CD14-positive monocyte (primary cell): ENCODE measurements at regions not wholly inside any gene's neighbourhood (a gene's known extent, or its start where the extent isn't known, plus 50 kb on each side); places are given as distances from the start of the nearest gene placed in this dataset.

Experiments used
- DNase-seq, 3 donors: peaks; one replicate each; pipeline ENCODE4 v3.0.0-alpha.2; 2011 to 2022
- H2AFZ ChIP-seq: 2 replicates; pipeline ENCODE4 v1.6.0; 2012; ENCODE audit warnings: mild to moderate bottlenecking, low read depth, low read length, inconsistent platforms; ENCODE audit not compliant: insufficient read depth, poor library complexity, severe bottlenecking
- H3K27ac ChIP-seq, 2 donors: 1 replicate in 1 of 2; 2 replicates in 1 of 2; pipeline ENCODE4 v1.5.1; 2012 to 2013; ENCODE audit warnings: low read length in 2 of 2, control low read depth in 1 of 2, inconsistent platforms in 1 of 2, low read depth in 1 of 2, mild to moderate bottlenecking in 1 of 2
- H3K27me3 ChIP-seq, 2 donors: one replicate each; pipeline versions ENCODE4 v1.6.0 to v1.6.1; 2011 to 2013; ENCODE audit warnings: low read length in 2 of 2; ENCODE audit not compliant: control insufficient read depth in 2 of 2, insufficient read depth in 2 of 2
- H3K36me3 ChIP-seq, 2 donors: replicated peaks in 1 of 2; 1 replicate in 1 of 2; 2 replicates in 1 of 2; pipeline versions ENCODE4 v1.5.1 to v1.6.1; 2012 to 2013; ENCODE audit warnings: low read length in 2 of 2, control low read depth in 1 of 2, inconsistent platforms in 1 of 2, mild to moderate bottlenecking in 1 of 2; ENCODE audit not compliant: insufficient read depth in 2 of 2, control insufficient read depth in 1 of 2
- H3K4me1 ChIP-seq, 2 donors: 1 replicate in 1 of 2; 2 replicates in 1 of 2; pipeline versions ENCODE4 v1.5.1 to v1.6.1; 2012 to 2013; ENCODE audit warnings: low read length in 2 of 2, control low read depth in 1 of 2, inconsistent platforms in 1 of 2, mild to moderate bottlenecking in 1 of 2, moderate library complexity in 1 of 2; ENCODE audit not compliant: insufficient read depth in 2 of 2, control insufficient read depth in 1 of 2
- H3K4me2 ChIP-seq: replicated peaks from 2 replicates; pipeline ENCODE3; 2012; ENCODE audit warnings: low read length, moderate library complexity, mild to moderate bottlenecking; ENCODE audit not compliant: poor library complexity, severe bottlenecking; ENCODE audit errors: extremely low read depth
- H3K4me3 ChIP-seq, 3 experiments: fragments of 200-600 bp in 1 of 3; sonication (generic) in 1 of 3; replicated peaks in 1 of 3; 1 replicate in 2 of 3; 2 replicates in 1 of 3; pipeline ENCODE4 v1.5.1; 2011 to 2013; ENCODE audit warnings: low read length in 3 of 3, mild to moderate bottlenecking in 3 of 3, control low read depth in 2 of 3, low read depth in 2 of 3, inconsistent platforms in 1 of 3, moderate library complexity in 1 of 3
- H3K79me2 ChIP-seq: 2 replicates; pipeline ENCODE4 v1.6.0; 2012; ENCODE audit warnings: mild to moderate bottlenecking, control low read depth, inconsistent platforms, low read length, moderate library complexity; ENCODE audit not compliant: insufficient read depth
- H3K9ac ChIP-seq: 2 replicates; pipeline ENCODE4 v1.6.0; 2017; ENCODE audit warnings: low read length, mild to moderate bottlenecking; ENCODE audit not compliant: insufficient read depth, poor library complexity, severe bottlenecking
- H3K9me3 ChIP-seq, 2 donors: replicated peaks in 1 of 2; 1 replicate in 1 of 2; 2 replicates in 1 of 2; pipeline versions ENCODE4 v1.5.1 to v1.6.1; 2012 to 2013; ENCODE audit warnings: low read length in 2 of 2, control low read depth in 1 of 2; ENCODE audit not compliant: control insufficient read depth in 1 of 2, insufficient read depth in 1 of 2
- H4K20me1 ChIP-seq: 2 replicates; pipeline ENCODE4 v1.6.0; 2012; ENCODE audit warnings: mild to moderate bottlenecking, low read length, control low read depth, moderate library complexity; ENCODE audit not compliant: insufficient read depth
- H3K27ac Mint-ChIP-seq, 7 donors: one replicate each; pipeline ENCODE4 v1.8.0; 2020; ENCODE audit warnings: mild to moderate bottlenecking in 7 of 7, mixed read lengths in 7 of 7, moderate library complexity in 6 of 7, inconsistent platforms in 2 of 7
- H3K27me3 Mint-ChIP-seq, 3 donors: one replicate each; pipeline ENCODE4 v1.8.0; 2021 to 2022; ENCODE audit warnings: low read depth in 3 of 3, mild to moderate bottlenecking in 3 of 3, mixed read lengths in 3 of 3, moderate library complexity in 3 of 3, inconsistent platforms in 1 of 3
- H3K36me3 Mint-ChIP-seq, 2 donors: one replicate each; pipeline ENCODE4 v1.8.0; 2020; ENCODE audit warnings: mixed read lengths in 2 of 2, inconsistent platforms in 1 of 2, mild to moderate bottlenecking in 1 of 2
- H3K4me1 Mint-ChIP-seq: one replicate; pipeline ENCODE4 v1.8.0; 2020; ENCODE audit warnings: mild to moderate bottlenecking, mixed read lengths
- H3K4me3 Mint-ChIP-seq, 2 donors: one replicate each; pipeline ENCODE4 v1.8.0; 2020; ENCODE audit warnings: mild to moderate bottlenecking in 2 of 2, mixed read lengths in 2 of 2, moderate library complexity in 1 of 2
- H3K9me3 Mint-ChIP-seq, 7 donors: one replicate each; pipeline ENCODE4 v1.8.0; 2020 to 2022; ENCODE audit warnings: mixed read lengths in 7 of 7, mild to moderate bottlenecking in 6 of 7, moderate library complexity in 6 of 7, inconsistent platforms in 2 of 7
- WGBS: methylation state at CpG from one replicate; pipeline ENCODE4 v1.1.5; 2013; ENCODE audit warnings: missing lambda C conversion rate; ENCODE audit not compliant: insufficient coverage; 5-methylcytosine and 5-hydroxymethylcytosine counted together
- intact Hi-C, 2 donors: fragments of 100-400 bp; cut with micrococcal nuclease; formaldehyde crosslinking; loops; one replicate each; pipeline versions ENCODE4 v1.15.0 to v1.15.1; 2023
- TF ChIP-seq, protein P1 (sequence below): fragments of 200-600 bp; IDR thresholded peaks from one replicate; pipeline ENCODE4 v1.8.0; 2022; ENCODE audit warnings: antibody characterized with exemption, mild to moderate bottlenecking

DNA sequence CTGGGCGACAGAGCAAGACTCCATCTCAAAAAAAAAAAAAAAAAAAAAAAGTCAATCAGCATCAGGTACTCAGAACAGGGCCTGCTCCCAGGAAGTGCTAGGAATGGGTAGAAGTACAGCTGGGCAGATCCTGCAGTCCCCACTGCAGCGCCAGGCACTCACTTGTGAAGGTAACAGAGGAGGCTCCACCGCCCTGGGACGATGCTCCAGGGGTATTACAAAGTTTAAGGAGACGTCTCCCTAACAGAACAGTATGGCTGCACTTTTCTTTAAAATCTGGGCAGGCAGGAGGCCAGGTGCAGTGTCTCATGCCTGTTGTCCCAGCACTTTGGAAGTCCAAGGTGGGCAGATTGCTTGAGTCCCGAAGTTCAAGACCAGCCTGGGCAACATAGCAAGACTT, 1449.0 kb downstream of the BRD1 start:
- Mint-ChIP-seq H3K36me3 (no peaks in the 10 kb centered on the region), H3K27ac (no peak overlapping the region), H3K4me3 (no peak overlapping the region), H3K27me3 (peaks cover 2 to 9% (median 5%) of the 10 kb centered on the region in 3 donors), H3K9me3 (peaks cover 2 to 12% (median 9%) of the 10 kb centered on the region in 7 donors), H3K4me1 (no peaks in the 10 kb centered on the region)
- intact Hi-C loops = no loop called here
- H3K36me3 ChIP-seq = no peaks in the 10 kb centered on the region
- no peaks in the 10 kb centered on the region for H3K79me2 ChIP-seq
- peaks cover 0 to 20% of the 10 kb centered on the region in 2 donors for H3K9me3 ChIP-seq
- WGBS = 84% methylated on average over 3 of the region's 6 CpGs
- no peaks in the 10 kb centered on the region for H3K4me1 ChIP-seq
- H4K20me1 ChIP-seq = no peaks in the 10 kb centered on the region
- H3K4me2 ChIP-seq = no peak overlapping the region
- H3K4me3 ChIP-seq = no peak overlapping the region
- TF ChIP-seq, protein P1, sequence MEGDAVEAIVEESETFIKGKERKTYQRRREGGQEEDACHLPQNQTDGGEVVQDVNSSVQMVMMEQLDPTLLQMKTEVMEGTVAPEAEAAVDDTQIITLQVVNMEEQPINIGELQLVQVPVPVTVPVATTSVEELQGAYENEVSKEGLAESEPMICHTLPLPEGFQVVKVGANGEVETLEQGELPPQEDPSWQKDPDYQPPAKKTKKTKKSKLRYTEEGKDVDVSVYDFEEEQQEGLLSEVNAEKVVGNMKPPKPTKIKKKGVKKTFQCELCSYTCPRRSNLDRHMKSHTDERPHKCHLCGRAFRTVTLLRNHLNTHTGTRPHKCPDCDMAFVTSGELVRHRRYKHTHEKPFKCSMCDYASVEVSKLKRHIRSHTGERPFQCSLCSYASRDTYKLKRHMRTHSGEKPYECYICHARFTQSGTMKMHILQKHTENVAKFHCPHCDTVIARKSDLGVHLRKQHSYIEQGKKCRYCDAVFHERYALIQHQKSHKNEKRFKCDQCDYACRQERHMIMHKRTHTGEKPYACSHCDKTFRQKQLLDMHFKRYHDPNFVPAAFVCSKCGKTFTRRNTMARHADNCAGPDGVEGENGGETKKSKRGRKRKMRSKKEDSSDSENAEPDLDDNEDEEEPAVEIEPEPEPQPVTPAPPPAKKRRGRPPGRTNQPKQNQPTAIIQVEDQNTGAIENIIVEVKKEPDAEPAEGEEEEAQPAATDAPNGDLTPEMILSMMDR = no peak
- no peak overlapping the region for H3K9ac ChIP-seq
- peaks cover 0 to 4% of the 10 kb centered on the region in 2 donors for H3K27me3 ChIP-seq
- no peak overlapping the region for H2AFZ ChIP-seq
- no peak for DNase-seq
- no peak overlapping the region for H3K27ac ChIP-seq

DNA sequence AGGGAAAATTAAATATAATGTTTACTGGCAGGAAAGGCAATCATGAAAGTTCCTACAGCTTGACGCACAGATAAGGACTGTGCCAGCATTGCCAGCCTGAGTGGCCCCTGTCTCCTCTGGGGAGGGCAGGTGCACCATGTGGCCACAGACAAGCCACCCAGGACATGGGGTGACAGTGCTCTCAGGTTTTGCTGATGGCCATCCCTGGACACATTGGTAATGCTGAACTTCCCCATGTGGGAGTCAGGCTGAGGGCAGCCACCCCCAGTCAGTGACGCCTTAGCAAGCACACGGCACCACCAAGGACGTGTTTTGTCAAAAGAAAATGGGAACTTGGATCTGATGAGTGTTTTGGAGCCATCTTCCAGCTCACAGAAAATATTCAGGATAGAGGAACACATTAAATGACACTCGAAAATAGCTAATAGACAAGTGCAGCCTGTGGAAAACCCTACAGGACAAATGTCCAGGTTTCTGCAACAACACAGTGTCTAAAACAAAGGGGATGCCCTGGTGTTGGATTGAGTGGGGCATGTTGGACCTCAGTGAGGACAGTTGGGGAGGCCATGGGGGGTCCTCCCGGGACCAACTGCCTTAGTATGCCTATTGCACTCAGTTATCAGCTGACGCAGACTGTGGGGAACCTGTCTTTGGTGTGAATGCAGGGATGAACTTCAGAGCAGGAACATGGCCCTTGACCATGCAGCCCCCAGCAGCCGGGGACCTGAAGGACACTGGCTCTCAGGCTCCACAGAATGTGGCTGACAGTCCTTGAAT, 1450.5 kb downstream of the BRD1 start:
- Mint-ChIP-seq H3K27ac (no peak overlapping the region), H3K4me1 (no peaks in the 10 kb centered on the region), H3K4me3 (no peak overlapping the region), H3K36me3 (no peaks in the 10 kb centered on the region), H3K27me3 (peaks cover 2 to 9% (median 5%) of the 10 kb centered on the region in 3 donors), H3K9me3 (peaks cover 0 to 8% (median 3%) of the 10 kb centered on the region in 7 donors)
- WGBS = 95% methylated on average over 7 of the region's 8 CpGs
- Histone ChIP-seq H3K4me3 (no peak overlapping the region), H3K79me2 (no peaks in the 10 kb centered on the region), H3K27ac (no peak overlapping the region), H3K27me3 (peaks cover 0 to 4% of the 10 kb centered on the region in 2 donors), H3K4me1 (no peaks in the 10 kb centered on the region), H3K9me3 (peaks cover 0 to 12% of the 10 kb centered on the region in 2 donors), H3K9ac (no peak overlapping the region), H3K36me3 (no peaks in the 10 kb centered on the region), H2AFZ (no peak overlapping the region), H4K20me1 (no peaks in the 10 kb centered on the region), H3K4me2 (no peak overlapping the region)
- no peak for DNase-seq
- intact Hi-C loops = no loop called here
- TF ChIP-seq, protein P1 = no peak
